Pancreas (tissue), 10 donors: ENCODE measurements at regions not wholly inside any gene's neighbourhood (a gene's known extent, or its start where the extent isn't known, plus 50 kb on each side); places are given as distances from the start of the nearest gene placed in this dataset.

ENCODE experiments used
- ATAC-seq, 4 donors: fragments of 200-7000 bp; cut with Tn5 transposase; one replicate each; pipeline versions ENCODE4 v1.8.0 to v1.9.1; 2020; ENCODE audit warnings: mild to moderate bottlenecking in 4 of 4, moderate library complexity in 4 of 4
- DNase-seq, 6 donors: peaks; one replicate each; pipeline ENCODE4 v3.0.0-alpha.2; 2020
- FAIRE-seq: peaks from 2 replicates; lab custom pipeline; 2012; peaks lifted over from hg19 to GRCh38; lab: Jason Lieb, UNC
- H3K27ac ChIP-seq, 4 donors: fragments of 200-600 bp; sonication (generic); 1 replicate in 3 of 4; 2 replicates in 1 of 4; pipeline versions ENCODE4 v1.5.0 to v1.8.0; 2020
- H3K27me3 ChIP-seq, 4 donors: fragments of 200-600 bp; one replicate each; pipeline ENCODE4 v1.8.0; 2021
- H3K36me3 ChIP-seq, 3 donors: fragments of 200-600 bp; sonication (generic) in 1 of 3; one replicate each; pipeline versions ENCODE4 v1.5.0 to v1.8.0; 2020 to 2021
- H3K4me1 ChIP-seq, 3 donors: fragments of 200-600 bp; one replicate each; pipeline ENCODE4 v1.8.0; 2021
- H3K4me3 ChIP-seq, 4 donors: fragments of 200-600 bp; sonication (generic) in 2 of 4; one replicate each; pipeline versions ENCODE4 v1.5.0 to v1.8.0; 2020 to 2021
- H3K9me3 ChIP-seq, 4 donors: fragments of 200-600 bp; one replicate each; pipeline ENCODE4 v1.8.0; 2021
- CTCF ChIP-seq, 4 donors: fragments of 200-600 bp; sonication (generic) in 3 of 4; IDR thresholded peaks; one replicate each; pipeline versions ENCODE4 v1.5.0 to v1.8.0; 2021; ENCODE audit warnings: antibody characterized with exemption in 4 of 4
- WGBS, 2 donors: extraction: QIAGEN DNeasy Blood & Tissue Kit; methylation state at CpG; one replicate each; pipeline ENCODE4 v1.1.7; 2013; 5-methylcytosine and 5-hydroxymethylcytosine counted together
- intact Hi-C, 3 donors: fragments of 100-400 bp; cut with DNase I; formaldehyde crosslinking; loops; one replicate each; pipeline versions ENCODE4 v1.11.1 to v1.14.2; 2022
- donor health status: healthy with polysubstance abuse.
- donor health status: DM: no; HTN: no; CAD: no; lungs with moderate emphysema.
- donor health status: DM: no; HTN: no; CAD: no.
- donor health status: control.
- donor health status: control.
- donor health status: Bipolar disorder and iron deficiency.
- donor health status: DM: yes; HTN: yes; CAD: no.
- donor health status: DM: no; HTN: no; CAD: no.
- donor health status: DM: no; HTN: no; CAD: no.
- donor health status: DM: yes; HTN: yes; CAD: no.

- no peak for ATAC-seq
- no peak for FAIRE-seq
- 53 to 59% methylated on average over 3 of the region's 3 CpGs for WGBS, 2 donors
Observed at GRCh38 chr11:39268176-39268690, 2191.2 kb downstream of the LRRC4C start.

GRCh38 chr11:39255648-39256047, 2203.8 kb downstream of the LRRC4C start:
- Histone ChIP-seq H3K4me3 (no peak overlapping the region), H3K27ac (no peak overlapping the region), H3K36me3 (no peaks in the 10 kb centered on the region), H3K27me3 (no peaks in the 10 kb centered on the region), H3K4me1 (no peaks in the 10 kb centered on the region), H3K9me3 (no peaks in the 10 kb centered on the region)
- FAIRE-seq, result no peak
- WGBS, 2 donors, result 93 to 100% methylated on average over 1 of the region's 1 CpG
- intact Hi-C loops, result no loop called here
- DNase-seq, result no peak
- TF ChIP-seq CTCF (IDR thresholded peaks at IDR 0.05), result no peak
- no peak for ATAC-seq

More at GRCh38 chr11:39268176-39268690, 2191.2 kb downstream of the LRRC4C start:
- Histone ChIP-seq H3K4me3 (no peak overlapping the region), H3K27ac (no peak overlapping the region), H3K4me1 (no peaks in the 10 kb centered on the region), H3K9me3 (no peaks in the 10 kb centered on the region), H3K27me3 (no peaks in the 10 kb centered on the region), H3K36me3 (no peaks in the 10 kb centered on the region)
- TF ChIP-seq CTCF (IDR thresholded peaks at IDR 0.05), result no peak
- no peak for DNase-seq
- intact Hi-C loops, result no loop called here

GRCh38 chr11:39249566-39250365, 2209.7 kb downstream of the LRRC4C start:
- Histone ChIP-seq H3K27me3 (no peaks in the 10 kb centered on the region), H3K27ac (no peak overlapping the region), H3K9me3 (no peaks in the 10 kb centered on the region), H3K4me3 (no peak overlapping the region), H3K4me1 (no peaks in the 10 kb centered on the region), H3K36me3 (no peaks in the 10 kb centered on the region)
- intact Hi-C loops, result no loop called here
- TF ChIP-seq CTCF (IDR thresholded peaks at IDR 0.05), result no peak
- FAIRE-seq (no peak), ATAC-seq (no peak), DNase-seq (no peak)
- 51 to 62% methylated on average over 3 of the region's 3 CpGs for WGBS, 2 donors

GRCh38 chr11:39247570-39248137, 2211.8 kb downstream of the LRRC4C start:
- no peak for ATAC-seq
- no peaks in the 10 kb centered on the region for H3K27me3 ChIP-seq
- no peak for FAIRE-seq
- intact Hi-C loops, result no loop called here
- no peaks in the 10 kb centered on the region for H3K36me3 ChIP-seq
- H3K4me1 ChIP-seq, result no peaks in the 10 kb centered on the region
- H3K4me3 ChIP-seq, result no peak overlapping the region
- H3K27ac ChIP-seq, result no peak overlapping the region
- no peak for DNase-seq
- no peaks in the 10 kb centered on the region for H3K9me3 ChIP-seq
- TF ChIP-seq CTCF (IDR thresholded peaks at IDR 0.05), result no peak
- WGBS, 2 donors, result 25 to 42% methylated on average over 1 of the region's 1 CpG

- TF ChIP-seq CTCF (IDR thresholded peaks at IDR 0.05), result no peak
- no peaks in the 10 kb centered on the region for H3K4me1 ChIP-seq
- H3K36me3 ChIP-seq, result no peaks in the 10 kb centered on the region
- ATAC-seq (no peak), FAIRE-seq (no peak), DNase-seq (no peak)
- H3K27me3 ChIP-seq, result no peaks in the 10 kb centered on the region
- WGBS, 2 donors, result 41 to 54% methylated on average over 3 of the region's 3 CpGs
- no peaks in the 10 kb centered on the region for H3K9me3 ChIP-seq
- H3K4me3 ChIP-seq, result no peak overlapping the region
- intact Hi-C loops, result no loop called here
- no peak overlapping the region for H3K27ac ChIP-seq
Observed at GRCh38 chr11:39239553-39239952, 2219.9 kb downstream of the LRRC4C start.
